ENCODE measurements at regions not wholly inside any gene's neighbourhood (a gene's known extent, or its start where the extent isn't known, plus 50 kb on each side); places are given as distances from the start of the nearest gene placed in this dataset.
"Not testable (repeated sequence)": the region's sequence is repeated elsewhere in the genome, so short reads cannot be mapped to it uniquely, and the experiment has no call there.

GRCh38 chr13:82245860-82246259, 1636.4 kb downstream of the SLITRK1 start:
- DNase-seq, result no peak

- no peak for DNase-seq
Measured at GRCh38 chr13:82224806-82225205, 1657.5 kb downstream of the SLITRK1 start.

GRCh38 chr13:82221621-82222020, 1660.7 kb downstream of the SLITRK1 start:
- no peak for DNase-seq

GRCh38 chr13:82220641-82221040, 1661.6 kb downstream of the SLITRK1 start:
- DNase-seq, result no peak

- no peak for DNase-seq
Measured at GRCh38 chr13:82216165-82216564, 1666.1 kb downstream of the SLITRK1 start.

GRCh38 chr13:82214341-82214740, 1667.9 kb downstream of the SLITRK1 start:
- DNase-seq, result no peak

- DNase-seq, result no peak
Measured at GRCh38 chr13:82206241-82206640, 1676.0 kb downstream of the SLITRK1 start.

- DNase-seq, result no peak
Measured at GRCh38 chr13:82202398-82202797, 1679.9 kb downstream of the SLITRK1 start.

- DNase-seq, result no peak
Measured at GRCh38 chr13:82196087-82196486, 1686.2 kb downstream of the SLITRK1 start.

GRCh38 chr13:82187227-82187626, 1695.0 kb downstream of the SLITRK1 start:
- DNase-seq, result no peak

GRCh38 chr13:82176751-82177150, 1705.5 kb downstream of the SLITRK1 start:
- no peak for DNase-seq

GRCh38 chr13:82165396-82166174, 1716.7 kb downstream of the SLITRK1 start:
- DNase-seq, result no peak

- not testable (repeated sequence) for DNase-seq
Measured at GRCh38 chr13:82164780-82165395, 1717.4 kb downstream of the SLITRK1 start.

- DNase-seq, result no peak
Measured at GRCh38 chr13:82147526-82147925, 1734.7 kb downstream of the SLITRK1 start.

GRCh38 chr13:82136880-82137279, 1745.4 kb downstream of the SLITRK1 start:
- no peak for DNase-seq

GRCh38 chr13:82129281-82129680, 1753.0 kb downstream of the SLITRK1 start:
- no peak for DNase-seq

- no peak for DNase-seq
Measured at GRCh38 chr13:82118589-82118988, 1763.7 kb downstream of the SLITRK1 start.

GRCh38 chr13:82116422-82116989, 1765.8 kb downstream of the SLITRK1 start:
- no peak for DNase-seq

GRCh38 chr13:82115391-82115790, 1766.9 kb downstream of the SLITRK1 start:
- no peak for DNase-seq

- DNase-seq, result no peak
Measured at GRCh38 chr13:82096256-82096655, 1755.3 kb upstream of the SPRY2 start.

GRCh38 chr13:82092312-82092711, 1751.4 kb upstream of the SPRY2 start:
- no peak for DNase-seq

- DNase-seq, result no peak
Measured at GRCh38 chr13:82088781-82089180, 1747.9 kb upstream of the SPRY2 start.

- DNase-seq, result no peak
Measured at GRCh38 chr13:82076496-82076895, 1735.6 kb upstream of the SPRY2 start.

Data from anterior cingulate cortex (tissue), 58 donors.